ENCODE measurements at regions not wholly inside any gene's neighbourhood (a gene's known extent, or its start where the extent isn't known, plus 50 kb on each side); places are given as distances from the start of the nearest gene placed in this dataset.
"Not testable (repeated sequence)": the region's sequence is repeated elsewhere in the genome, so short reads cannot be mapped to it uniquely, and the experiment has no call there.

GRCh38 chr5:92850886-92851285, 730.1 kb downstream of the NR2F1-AS1 start:
- H3K27me3 Mint-ChIP-seq: no peaks in the 10 kb centered on the region
- no peaks in the 10 kb centered on the region for H3K36me3 Mint-ChIP-seq (ENCODE audit: low read depth)
- CTCF ChIA-PET: no interaction called here
- H3K4me1 Mint-ChIP-seq: no peaks in the 10 kb centered on the region
- no peak overlapping the region for H3K4me3 Mint-ChIP-seq
- no peak for ATAC-seq
- H3K9me3 Mint-ChIP-seq (ENCODE audit: low read depth): peaks cover 2% of the 10 kb centered on the region
- no peak overlapping the region for H3K27ac Mint-ChIP-seq
- no peak for DNase-seq
- POLR2A ChIA-PET: no interaction called here
- intact Hi-C loops (cut with DNase I, micrococcal nuclease): no loop called here

- CTCF ChIA-PET: no interaction called here
- no peaks in the 10 kb centered on the region for H3K36me3 Mint-ChIP-seq (ENCODE audit: low read depth)
- no peak overlapping the region for H3K27ac Mint-ChIP-seq
- no peaks in the 10 kb centered on the region for H3K4me1 Mint-ChIP-seq
- intact Hi-C loops (cut with DNase I, micrococcal nuclease): no loop called here
- no peak overlapping the region for H3K4me3 Mint-ChIP-seq
- H3K9me3 Mint-ChIP-seq (ENCODE audit: low read depth): peaks cover 2% of the 10 kb centered on the region
- no peak for DNase-seq
- POLR2A ChIA-PET: no interaction called here
- no peaks in the 10 kb centered on the region for H3K27me3 Mint-ChIP-seq
- ATAC-seq: no peak
Measured at GRCh38 chr5:92849756-92850155, 731.3 kb downstream of the NR2F1-AS1 start.

- peaks cover 3% of the 10 kb centered on the region for H3K9me3 Mint-ChIP-seq (ENCODE audit: low read depth)
- H3K27me3 Mint-ChIP-seq: no peaks in the 10 kb centered on the region
- H3K4me1 Mint-ChIP-seq: no peaks in the 10 kb centered on the region
- H3K27ac Mint-ChIP-seq: no peak overlapping the region
- H3K36me3 Mint-ChIP-seq (ENCODE audit: low read depth): no peaks in the 10 kb centered on the region
- ATAC-seq (no peak), DNase-seq (no peak)
- CTCF ChIA-PET: interaction anchor here (0.7 kb wide), 1 partner anchor 120 kb away, joined by 3 read pairs; no protein-coding TSS in a partner anchor
- intact Hi-C loops (cut with DNase I, micrococcal nuclease): no loop called here
- no peak overlapping the region for H3K4me3 Mint-ChIP-seq
- POLR2A ChIA-PET: no interaction called here
Measured at GRCh38 chr5:92841604-92842155, 739.3 kb downstream of the NR2F1-AS1 start.

GRCh38 chr5:92838253-92838652, 742.8 kb downstream of the NR2F1-AS1 start:
- Mint-ChIP-seq H3K27me3 (no peaks in the 10 kb centered on the region), H3K4me3 (no peak overlapping the region), H3K27ac (no peak overlapping the region), H3K36me3 (ENCODE audit: low read depth) (no peaks in the 10 kb centered on the region), H3K9me3 (ENCODE audit: low read depth) (no peaks in the 10 kb centered on the region), H3K4me1 (no peaks in the 10 kb centered on the region)
- ATAC-seq: no peak
- no peak for DNase-seq
- POLR2A ChIA-PET: no interaction called here
- CTCF ChIA-PET: no interaction called here
- intact Hi-C loops (cut with DNase I, micrococcal nuclease): no loop called here

- Mint-ChIP-seq H3K36me3 (ENCODE audit: low read depth) (no peaks in the 10 kb centered on the region), H3K4me1 (no peaks in the 10 kb centered on the region), H3K4me3 (no peak overlapping the region), H3K9me3 (ENCODE audit: low read depth) (peaks cover 5% of the 10 kb centered on the region), H3K27me3 (no peaks in the 10 kb centered on the region), H3K27ac (no peak overlapping the region)
- ChIA-PET POLR2A (no interaction called here), CTCF (no interaction called here)
- DNase-seq (no peak), ATAC-seq (no peak)
- intact Hi-C loops (cut with DNase I, micrococcal nuclease): no loop called here
Measured at GRCh38 chr5:92836855-92837755, 743.9 kb downstream of the NR2F1-AS1 start.

- ATAC-seq (no peak), DNase-seq (no peak)
- H3K27me3 Mint-ChIP-seq: no peaks in the 10 kb centered on the region
- intact Hi-C loops (cut with DNase I, micrococcal nuclease): no loop called here
- H3K36me3 Mint-ChIP-seq (ENCODE audit: low read depth): no peaks in the 10 kb centered on the region
- no peak overlapping the region for H3K27ac Mint-ChIP-seq
- CTCF ChIA-PET: no interaction called here
- H3K4me1 Mint-ChIP-seq: no peaks in the 10 kb centered on the region
- peaks cover 5% of the 10 kb centered on the region for H3K9me3 Mint-ChIP-seq (ENCODE audit: low read depth)
- no peak overlapping the region for H3K4me3 Mint-ChIP-seq
- POLR2A ChIA-PET: no interaction called here
Measured at GRCh38 chr5:92835712-92836111, 745.3 kb downstream of the NR2F1-AS1 start.

- POLR2A ChIA-PET; H3K36me3 Mint-ChIP-seq (ENCODE audit: low read depth); intact Hi-C loops (cut with DNase I, micrococcal nuclease); H3K4me3 Mint-ChIP-seq; H3K27ac Mint-ChIP-seq; CTCF ChIA-PET; H3K9me3 Mint-ChIP-seq (ENCODE audit: low read depth); DNase-seq; ATAC-seq; H3K4me1 Mint-ChIP-seq; H3K27me3 Mint-ChIP-seq: not testable (repeated sequence)
Measured at GRCh38 chr5:92823551-92823950, 757.5 kb downstream of the NR2F1-AS1 start.

- Mint-ChIP-seq H3K9me3 (ENCODE audit: low read depth) (no peaks in the 10 kb centered on the region), H3K36me3 (ENCODE audit: low read depth) (no peaks in the 10 kb centered on the region), H3K4me3 (no peak overlapping the region), H3K27me3 (no peaks in the 10 kb centered on the region), H3K4me1 (no peaks in the 10 kb centered on the region), H3K27ac (no peak overlapping the region)
- ChIA-PET POLR2A (no interaction called here), CTCF (no interaction called here)
- ATAC-seq: no peak
- intact Hi-C loops (cut with DNase I, micrococcal nuclease): no loop called here
- no peak for DNase-seq
Measured at GRCh38 chr5:92822183-92822582, 758.8 kb downstream of the NR2F1-AS1 start.

GRCh38 chr5:92809855-92810465, 771.1 kb downstream of the NR2F1-AS1 start:
- Mint-ChIP-seq H3K27me3 (no peaks in the 10 kb centered on the region), H3K4me3 (no peak overlapping the region), H3K27ac (no peak overlapping the region), H3K9me3 (ENCODE audit: low read depth) (peaks cover 3% of the 10 kb centered on the region), H3K4me1 (no peaks in the 10 kb centered on the region), H3K36me3 (ENCODE audit: low read depth) (no peaks in the 10 kb centered on the region)
- intact Hi-C loops (cut with DNase I, micrococcal nuclease): no loop called here
- POLR2A ChIA-PET: no interaction called here
- DNase-seq (no peak), ATAC-seq (no peak)
- CTCF ChIA-PET: interaction anchor here (0.7 kb wide), 1 partner anchor 1916 kb away, joined by 3 read pairs; no protein-coding TSS in a partner anchor

GRCh38 chr5:92808474-92808873, 772.5 kb downstream of the NR2F1-AS1 start:
- no peaks in the 10 kb centered on the region for H3K36me3 Mint-ChIP-seq (ENCODE audit: low read depth)
- DNase-seq (no peak), ATAC-seq (no peak)
- intact Hi-C loops (cut with DNase I, micrococcal nuclease): no loop called here
- H3K27me3 Mint-ChIP-seq: no peaks in the 10 kb centered on the region
- no peaks in the 10 kb centered on the region for H3K9me3 Mint-ChIP-seq (ENCODE audit: low read depth)
- H3K4me1 Mint-ChIP-seq: no peaks in the 10 kb centered on the region
- H3K27ac Mint-ChIP-seq: no peak overlapping the region
- ChIA-PET POLR2A (no interaction called here), CTCF (no interaction called here)
- H3K4me3 Mint-ChIP-seq: no peak overlapping the region

- no peaks in the 10 kb centered on the region for H3K27me3 Mint-ChIP-seq
- DNase-seq: no peak
- no peak overlapping the region for H3K4me3 Mint-ChIP-seq
- ChIA-PET CTCF (no interaction called here), POLR2A (no interaction called here)
- H3K27ac Mint-ChIP-seq: no peak overlapping the region
- no peak for ATAC-seq
- H3K36me3 Mint-ChIP-seq (ENCODE audit: low read depth): no peaks in the 10 kb centered on the region
- H3K4me1 Mint-ChIP-seq: no peaks in the 10 kb centered on the region
- H3K9me3 Mint-ChIP-seq (ENCODE audit: low read depth): no peaks in the 10 kb centered on the region
- intact Hi-C loops (cut with DNase I, micrococcal nuclease): no loop called here
Measured at GRCh38 chr5:92807085-92807484, 773.9 kb downstream of the NR2F1-AS1 start.

- POLR2A ChIA-PET: no interaction called here
- ATAC-seq (no peak), DNase-seq (no peak)
- Mint-ChIP-seq H3K27me3 (no peaks in the 10 kb centered on the region), H3K27ac (no peak overlapping the region), H3K36me3 (ENCODE audit: low read depth) (no peaks in the 10 kb centered on the region), H3K9me3 (ENCODE audit: low read depth) (no peaks in the 10 kb centered on the region), H3K4me3 (no peak overlapping the region), H3K4me1 (no peaks in the 10 kb centered on the region)
- CTCF ChIA-PET: no interaction called here
- intact Hi-C loops (cut with DNase I, micrococcal nuclease): no loop called here
Measured at GRCh38 chr5:92805446-92805845, 775.6 kb downstream of the NR2F1-AS1 start.

Measured in activated CD4-positive, alpha-beta T cell treated with anti-CD3 and anti-CD28 coated beads for 36 hours (primary cell).